ENCODE measurements at regions not wholly inside any gene's neighbourhood (a gene's known extent, or its start where the extent isn't known, plus 50 kb on each side); places are given as distances from the start of the nearest gene placed in this dataset.

DNA sequence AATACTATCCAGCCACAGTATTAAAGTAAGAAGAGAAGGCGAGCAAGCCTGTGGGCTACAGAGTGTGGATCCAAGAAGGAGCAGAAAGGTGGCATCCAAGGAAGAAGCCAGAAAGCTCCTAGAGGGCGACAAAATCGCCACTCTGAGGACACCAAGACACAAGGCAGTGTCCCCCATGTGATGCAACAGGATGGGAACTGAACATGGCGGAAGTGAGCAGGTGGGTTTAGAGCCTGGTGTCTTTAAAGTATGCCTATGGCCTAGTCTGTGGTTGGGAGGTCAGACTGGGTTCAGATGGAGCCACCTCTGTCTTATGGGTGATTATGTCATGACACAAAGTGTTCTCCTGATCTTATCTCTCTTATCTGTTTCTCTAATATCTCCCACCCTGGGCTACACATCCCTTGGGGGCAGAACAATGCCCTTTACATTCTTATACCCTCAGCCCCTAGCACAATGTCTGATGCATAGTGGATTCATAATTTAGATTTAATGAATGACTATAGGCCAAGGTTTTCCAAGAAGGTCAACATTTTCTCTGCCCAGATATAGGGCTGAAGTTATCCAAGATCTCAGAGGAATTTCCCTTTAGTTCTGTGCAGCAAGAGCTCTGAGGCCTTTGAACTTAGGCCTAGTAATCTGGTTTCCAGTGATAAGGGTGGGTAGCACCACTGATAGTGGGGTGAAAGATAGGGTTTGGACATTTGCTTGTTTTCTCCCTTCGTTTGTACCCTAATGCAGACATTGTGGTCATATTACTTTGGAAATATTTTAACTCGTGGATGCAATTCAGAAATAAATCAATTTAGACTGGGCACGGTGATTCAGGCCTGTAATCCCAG is 167.3 kb upstream of the AKIRIN2 start:
- intact Hi-C loops (cut with DNase I), result no loop called here
- TF ChIP-seq, protein P1, sequence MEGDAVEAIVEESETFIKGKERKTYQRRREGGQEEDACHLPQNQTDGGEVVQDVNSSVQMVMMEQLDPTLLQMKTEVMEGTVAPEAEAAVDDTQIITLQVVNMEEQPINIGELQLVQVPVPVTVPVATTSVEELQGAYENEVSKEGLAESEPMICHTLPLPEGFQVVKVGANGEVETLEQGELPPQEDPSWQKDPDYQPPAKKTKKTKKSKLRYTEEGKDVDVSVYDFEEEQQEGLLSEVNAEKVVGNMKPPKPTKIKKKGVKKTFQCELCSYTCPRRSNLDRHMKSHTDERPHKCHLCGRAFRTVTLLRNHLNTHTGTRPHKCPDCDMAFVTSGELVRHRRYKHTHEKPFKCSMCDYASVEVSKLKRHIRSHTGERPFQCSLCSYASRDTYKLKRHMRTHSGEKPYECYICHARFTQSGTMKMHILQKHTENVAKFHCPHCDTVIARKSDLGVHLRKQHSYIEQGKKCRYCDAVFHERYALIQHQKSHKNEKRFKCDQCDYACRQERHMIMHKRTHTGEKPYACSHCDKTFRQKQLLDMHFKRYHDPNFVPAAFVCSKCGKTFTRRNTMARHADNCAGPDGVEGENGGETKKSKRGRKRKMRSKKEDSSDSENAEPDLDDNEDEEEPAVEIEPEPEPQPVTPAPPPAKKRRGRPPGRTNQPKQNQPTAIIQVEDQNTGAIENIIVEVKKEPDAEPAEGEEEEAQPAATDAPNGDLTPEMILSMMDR (IDR thresholded peaks at IDR 0.05), result no peak
- no peak for TF ChIP-seq POLR2A (IDR thresholded peaks at IDR 0.05)
- 70 to 73% methylated on average over 7 of the region's 7 CpGs for WGBS, 2 donors
- no peaks in the 10 kb centered on the region for H3K36me3 ChIP-seq (replicated peaks in 1 of 2; ENCODE audit: insufficient read depth in 1 of 2, low read depth in 2 of 2)
- H3K4me3 ChIP-seq, result no peak overlapping the region
- DNase-seq (no peak), ATAC-seq (no peak)
- H3K9me3 ChIP-seq, result no peaks in the 10 kb centered on the region
- no peaks in the 10 kb centered on the region for H3K4me1 ChIP-seq
- no peak overlapping the region for H3K27ac ChIP-seq
- H3K27me3 ChIP-seq, result no peaks in the 10 kb centered on the region

DNA sequence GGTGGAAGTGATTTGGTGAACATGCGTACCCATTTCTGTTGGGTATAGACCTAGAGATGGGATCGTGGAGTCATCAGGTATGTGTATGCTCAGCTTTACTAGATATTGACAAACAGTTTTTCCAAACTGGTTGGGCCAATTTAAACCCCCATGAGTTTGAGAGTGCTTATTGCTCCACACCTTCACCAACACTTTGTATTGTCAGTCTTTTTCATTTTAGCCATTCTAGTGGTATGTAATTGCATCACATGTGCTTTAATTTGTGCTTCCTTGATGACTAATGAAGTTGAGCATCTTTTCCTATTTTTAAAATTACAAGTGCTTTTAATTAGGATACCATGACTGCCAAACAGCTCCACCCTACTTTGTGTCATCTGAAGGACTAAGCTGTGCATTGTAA is 158.9 kb upstream of the AKIRIN2 start:
- no peak for ATAC-seq
- WGBS, 2 donors, result 81 to 85% methylated on average over 2 of the region's 2 CpGs
- Histone ChIP-seq H3K27ac (no peak overlapping the region), H3K9me3 (no peaks in the 10 kb centered on the region), H3K4me3 (no peak overlapping the region), H3K27me3 (no peaks in the 10 kb centered on the region), H3K4me1 (no peaks in the 10 kb centered on the region), H3K36me3 (replicated peaks in 1 of 2; ENCODE audit: insufficient read depth in 1 of 2, low read depth in 2 of 2) (no peaks in the 10 kb centered on the region)
- TF ChIP-seq, protein P1 (IDR thresholded peaks at IDR 0.05), result no peak
- intact Hi-C loops (cut with DNase I), result no loop called here
- DNase-seq, result no peak

DNA sequence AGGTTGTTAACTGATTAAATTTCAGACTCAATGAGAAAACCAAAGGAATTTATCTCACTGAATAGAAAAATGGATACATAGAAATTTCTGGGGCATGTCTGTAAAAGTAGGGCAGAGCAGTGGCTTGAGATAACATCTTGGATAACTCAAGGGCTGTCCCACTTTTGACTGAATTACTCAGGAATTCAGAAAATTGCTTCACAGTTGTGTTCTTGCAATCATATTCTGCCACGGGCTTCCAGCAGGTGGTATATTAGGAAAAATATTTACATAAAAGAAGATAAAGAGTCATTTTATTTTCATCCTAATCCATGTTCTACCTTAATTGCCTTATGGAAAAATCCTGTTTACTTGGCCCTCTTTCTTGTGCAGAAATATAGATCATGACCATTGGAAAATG is 156.4 kb upstream of the AKIRIN2 start:
- WGBS, 2 donors, result 19 to 28% methylated on average over 1 of the region's 1 CpG

DNA sequence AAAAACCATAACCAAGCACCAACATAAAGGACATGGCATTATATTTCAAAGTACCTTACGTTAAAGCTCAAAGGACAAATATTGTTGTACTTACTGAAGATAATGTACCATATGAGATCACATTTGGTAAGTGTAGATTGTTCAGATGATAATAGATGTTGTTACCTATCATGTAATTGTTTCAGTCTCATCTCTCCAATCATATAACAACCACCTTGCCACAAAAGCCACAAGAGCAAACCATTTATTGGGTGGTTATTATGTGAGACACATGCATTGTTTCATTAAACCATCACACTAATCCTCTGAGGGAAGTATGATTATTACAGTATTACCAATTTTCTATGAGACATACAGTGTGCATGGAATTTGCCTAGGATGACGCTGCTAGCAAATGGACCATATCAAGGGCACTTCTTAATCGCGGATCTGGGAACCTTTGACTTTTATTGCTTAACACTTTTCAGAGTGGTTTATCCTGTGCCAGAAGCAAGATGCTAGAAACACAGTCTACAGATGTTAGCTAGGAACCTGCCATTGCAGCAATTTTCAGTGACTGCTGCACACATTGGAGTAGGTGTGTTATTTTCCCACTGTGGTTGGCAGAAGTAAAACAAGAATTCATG is 149.8 kb upstream of the AKIRIN2 start:
- H3K4me1 ChIP-seq, result no peaks in the 10 kb centered on the region
- H3K4me3 ChIP-seq, result no peak overlapping the region
- no peaks in the 10 kb centered on the region for H3K36me3 ChIP-seq (replicated peaks in 1 of 2; ENCODE audit: insufficient read depth in 1 of 2, low read depth in 2 of 2)
- intact Hi-C loops (cut with DNase I), result no loop called here
- DNase-seq (no peak), ATAC-seq (no peak)
- no peaks in the 10 kb centered on the region for H3K9me3 ChIP-seq
- no peaks in the 10 kb centered on the region for H3K27me3 ChIP-seq
- no peak for TF ChIP-seq POLR2A (IDR thresholded peaks at IDR 0.05)
- TF ChIP-seq, protein P1 (IDR thresholded peaks at IDR 0.05), result no peak
- 89% methylated on average over 4 of the region's 4 CpGs for WGBS, 2 donors
- H3K27ac ChIP-seq, result no peak overlapping the region

More for the DNA sequence above, 156.4 kb upstream of the AKIRIN2 start:
- H3K9me3 ChIP-seq, result no peaks in the 10 kb centered on the region
- DNase-seq (no peak), ATAC-seq (no peak)
- no peak overlapping the region for H3K27ac ChIP-seq
- H3K36me3 ChIP-seq (replicated peaks in 1 of 2; ENCODE audit: insufficient read depth in 1 of 2, low read depth in 2 of 2), result no peaks in the 10 kb centered on the region
- intact Hi-C loops (cut with DNase I), result no loop called here
- no peak overlapping the region for H3K4me3 ChIP-seq
- no peaks in the 10 kb centered on the region for H3K27me3 ChIP-seq
- no peak for TF ChIP-seq POLR2A (IDR thresholded peaks at IDR 0.05)
- TF ChIP-seq, protein P1 (IDR thresholded peaks at IDR 0.05), result no peak
- H3K4me1 ChIP-seq, result no peaks in the 10 kb centered on the region

Data from body of pancreas (tissue), 4 donors.